GM19452 (cell line): ENCODE measurements at regions not wholly inside any gene's neighbourhood (a gene's known extent, or its start where the extent isn't known, plus 50 kb on each side); places are given as distances from the start of the nearest gene placed in this dataset.

ENCODE experiments used
- ATAC-seq: cut with Tn5 transposase; IDR thresholded peaks from one replicate; pipeline ENCODE4 v1.9.1; 2021; ENCODE audit not compliant: unreplicated experiment

- no peak for ATAC-seq
Observed at GRCh38 chr18:44609181-44609941, 71.3 kb upstream of the SETBP1 start.

GRCh38 chr18:44620812-44621211, 59.9 kb upstream of the SETBP1 start:
- no peak for ATAC-seq

GRCh38 chr18:44624052-44624451, 56.6 kb upstream of the SETBP1 start:
- no peak for ATAC-seq

GRCh38 chr18:44625386-44625785, 55.3 kb upstream of the SETBP1 start:
- ATAC-seq, result no peak

- ATAC-seq, result no peak
Observed at GRCh38 chr18:44626236-44626635, 54.5 kb upstream of the SETBP1 start.

GRCh38 chr18:44626807-44627206, 53.9 kb upstream of the SETBP1 start:
- ATAC-seq, result no peak

GRCh38 chr18:44627280-44627679, 53.4 kb upstream of the SETBP1 start:
- ATAC-seq, result no peak

GRCh38 chr18:44629406-44629805, 51.3 kb upstream of the SETBP1 start:
- ATAC-seq, result no peak

GRCh38 chr18:44630118-44630517, 50.6 kb upstream of the SETBP1 start:
- no peak for ATAC-seq
